SJSA1 (cell line): ENCODE measurements at regions not wholly inside any gene's neighbourhood (a gene's known extent, or its start where the extent isn't known, plus 50 kb on each side); places are given as distances from the start of the nearest gene placed in this dataset.
"Not testable (repeated sequence)": the region's sequence is repeated elsewhere in the genome, so short reads cannot be mapped to it uniquely, and the experiment has no call there.

Source experiments
- DNase-seq, 2 experiments: peaks; one replicate each; pipeline ENCODE4 v3.0.0-alpha.2; 2015 to 2020; ENCODE audit warnings: low spot score in 2 of 2, low read depth in 1 of 2
- H3K27ac ChIP-seq: fragments of 250-450 bp; sonication (Bioruptor Pico); 2 replicates; pipeline ENCODE4 v1.5.1; 2020; ENCODE audit warnings: mild to moderate bottlenecking, moderate library complexity
- H3K27me3 ChIP-seq: fragments of 250-450 bp; sonication (Bioruptor Pico); replicated peaks from 2 replicates; pipeline ENCODE4 v1.5.1; 2020; ENCODE audit warnings: mild to moderate bottlenecking, moderate library complexity
- H3K36me3 ChIP-seq: fragments of 250-450 bp; sonication (Bioruptor Pico); 2 replicates; pipeline ENCODE4 v1.5.1; 2020; ENCODE audit warnings: mild to moderate bottlenecking
- H3K4me1 ChIP-seq: fragments of 250-450 bp; sonication (Bioruptor Pico); replicated peaks from 2 replicates; pipeline ENCODE4 v1.6.1; 2021; ENCODE audit warnings: mild to moderate bottlenecking
- H3K4me3 ChIP-seq: fragments of 250-450 bp; sonication (Bioruptor Pico); 2 replicates; pipeline ENCODE4 v1.5.1; 2020; ENCODE audit warnings: mild to moderate bottlenecking
- H3K9me3 ChIP-seq: fragments of 250-450 bp; sonication (Bioruptor Pico); replicated peaks from 2 replicates; pipeline ENCODE4 v1.5.1; 2020; ENCODE audit warnings: mild to moderate bottlenecking

DNA sequence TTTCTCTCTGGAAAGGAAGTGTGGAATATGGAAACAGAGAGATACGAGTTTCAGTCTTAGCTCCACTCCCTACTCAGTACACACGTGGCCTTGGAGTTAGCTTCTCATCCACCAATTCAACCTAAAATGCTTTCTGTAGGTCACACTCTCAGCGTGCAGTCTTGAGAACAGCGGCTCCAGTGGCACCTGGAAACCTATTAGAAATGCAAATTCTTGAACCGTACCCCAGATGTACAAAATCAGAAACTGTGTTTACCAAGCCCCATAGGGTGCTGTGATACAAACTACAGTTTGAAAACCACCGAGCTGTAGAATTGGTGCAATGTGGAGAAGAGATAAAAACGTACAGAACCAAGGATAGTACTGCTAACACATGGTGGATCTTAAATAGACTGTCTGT lies 91.1 kb upstream of the SP4 start:
- Histone ChIP-seq H3K4me3 (no peak overlapping the region), H3K9me3 (no peaks in the 10 kb centered on the region), H3K27me3 (no peaks in the 10 kb centered on the region), H3K27ac (no peak overlapping the region), H3K4me1 (no peaks in the 10 kb centered on the region), H3K36me3 (no peaks in the 10 kb centered on the region)
- DNase-seq = no peak

DNA sequence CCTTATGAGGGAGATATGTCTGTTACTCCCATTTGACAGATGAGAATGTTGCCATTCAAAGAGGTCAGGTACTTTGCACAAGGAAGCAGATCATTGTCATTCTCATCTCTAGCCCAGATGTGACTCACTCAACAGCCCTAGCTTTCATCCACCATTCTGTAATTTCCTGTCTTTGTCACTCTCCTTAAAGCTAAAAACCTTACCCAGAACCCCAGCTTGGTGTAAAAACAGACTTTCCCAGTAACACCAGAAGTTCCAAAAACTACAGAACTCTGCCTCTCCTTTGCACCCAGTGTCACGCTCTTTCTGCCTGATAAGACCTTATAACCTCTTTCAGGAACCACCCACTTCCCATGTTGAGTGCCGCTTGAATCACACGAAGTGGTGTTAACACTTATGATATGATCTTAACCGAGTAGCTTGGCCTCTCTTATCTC lies 89.1 kb upstream of the SP4 start:
- no peaks in the 10 kb centered on the region for H3K9me3 ChIP-seq
- no peak overlapping the region for H3K27ac ChIP-seq
- H3K4me3 ChIP-seq = no peak overlapping the region

GRCh38 chr7:21344900-21345299 lies 83.0 kb upstream of the SP4 start:
- not testable (repeated sequence) for H3K4me3 ChIP-seq, DNase-seq, H3K27ac ChIP-seq, H3K36me3 ChIP-seq, H3K27me3 ChIP-seq, H3K9me3 ChIP-seq, H3K4me1 ChIP-seq

More for the DNA sequence above, 89.1 kb upstream of the SP4 start:
- H3K4me1 ChIP-seq = no peaks in the 10 kb centered on the region
- no peaks in the 10 kb centered on the region for H3K27me3 ChIP-seq
- no peaks in the 10 kb centered on the region for H3K36me3 ChIP-seq
- DNase-seq = no peak

DNA sequence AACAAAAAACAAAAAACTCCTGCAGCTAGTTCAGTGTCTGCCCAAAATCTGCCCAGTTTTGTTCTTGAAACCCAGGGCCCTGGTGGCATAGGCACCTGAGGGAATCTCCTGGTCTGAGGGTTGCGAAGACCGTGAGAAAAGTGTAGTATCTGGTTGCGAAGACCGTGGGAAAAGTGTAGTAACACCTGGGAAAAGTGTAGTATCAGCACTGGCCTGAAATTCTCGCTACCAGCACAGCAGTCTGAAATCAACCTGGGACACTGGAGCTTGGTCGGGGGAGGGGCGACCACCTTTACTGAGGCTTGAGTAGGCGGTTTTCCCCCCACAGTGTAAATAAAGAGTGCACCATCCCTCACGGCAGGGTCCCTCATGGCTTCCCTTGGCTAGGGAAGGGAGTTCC lies 82.5 kb upstream of the SP4 start:
- Histone ChIP-seq H3K9me3 (no peaks in the 10 kb centered on the region), H3K27me3 (no peaks in the 10 kb centered on the region), H3K36me3 (no peaks in the 10 kb centered on the region), H3K4me3 (no peak overlapping the region), H3K4me1 (no peaks in the 10 kb centered on the region), H3K27ac (no peak overlapping the region)
- no peak for DNase-seq

GRCh38 chr7:21346297-21346696 lies 81.6 kb upstream of the SP4 start:
- Histone ChIP-seq H3K9me3 (no peaks in the 10 kb centered on the region), H3K4me1 (no peaks in the 10 kb centered on the region), H3K36me3 (no peaks in the 10 kb centered on the region), H3K27me3 (no peaks in the 10 kb centered on the region), H3K27ac (no peak overlapping the region), H3K4me3 (no peak overlapping the region)
- DNase-seq = no peak

- Histone ChIP-seq H3K4me1 (no peaks in the 10 kb centered on the region), H3K27ac (no peak overlapping the region), H3K9me3 (no peaks in the 10 kb centered on the region), H3K4me3 (no peak overlapping the region), H3K27me3 (no peaks in the 10 kb centered on the region), H3K36me3 (no peaks in the 10 kb centered on the region)
- DNase-seq = no peak
These were observed 75.1 kb upstream of the SP4 start for GRCh38 chr7:21352540-21353387.

DNA sequence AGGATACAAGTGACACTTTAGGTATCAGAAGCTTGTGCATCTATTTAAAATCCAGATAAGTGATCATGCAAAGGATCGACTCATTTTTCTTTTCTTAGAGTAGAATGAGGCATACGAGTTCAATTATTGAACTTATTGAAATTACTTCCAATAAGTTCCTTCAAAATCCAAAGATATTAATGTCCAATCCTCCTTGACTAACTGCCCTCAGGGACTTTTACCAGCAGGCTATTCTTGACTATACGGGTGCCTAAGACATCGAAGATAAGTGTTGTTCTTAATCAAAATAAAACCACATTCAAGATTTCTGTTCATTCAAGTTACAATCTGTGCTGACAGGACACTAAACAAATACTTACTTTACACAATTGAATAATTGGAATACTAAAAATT lies 74.5 kb upstream of the SP4 start:
- H3K4me3 ChIP-seq = no peak overlapping the region
- H3K4me1 ChIP-seq = no peaks in the 10 kb centered on the region
- no peak for DNase-seq
- H3K9me3 ChIP-seq = no peaks in the 10 kb centered on the region
- H3K27me3 ChIP-seq = no peaks in the 10 kb centered on the region
- no peaks in the 10 kb centered on the region for H3K36me3 ChIP-seq
- H3K27ac ChIP-seq = no peak overlapping the region

- Histone ChIP-seq H3K27me3 (no peaks in the 10 kb centered on the region), H3K36me3 (no peaks in the 10 kb centered on the region), H3K9me3 (no peaks in the 10 kb centered on the region), H3K4me3 (no peak overlapping the region), H3K4me1 (no peaks in the 10 kb centered on the region), H3K27ac (no peak overlapping the region)
- no peak for DNase-seq
These were observed 73.6 kb upstream of the SP4 start for GRCh38 chr7:21354284-21354683.

- DNase-seq = no peak
- Histone ChIP-seq H3K4me3 (no peak overlapping the region), H3K27ac (no peak overlapping the region), H3K36me3 (no peaks in the 10 kb centered on the region), H3K27me3 (no peaks in the 10 kb centered on the region), H3K4me1 (no peaks in the 10 kb centered on the region), H3K9me3 (no peaks in the 10 kb centered on the region)
These were observed 72.4 kb upstream of the SP4 start for GRCh38 chr7:21355406-21355874.

GRCh38 chr7:21356616-21357015 lies 71.3 kb upstream of the SP4 start:
- Histone ChIP-seq H3K4me1 (no peaks in the 10 kb centered on the region), H3K9me3 (no peaks in the 10 kb centered on the region), H3K4me3 (no peak overlapping the region), H3K27ac (no peak overlapping the region), H3K36me3 (no peaks in the 10 kb centered on the region), H3K27me3 (no peaks in the 10 kb centered on the region)
- no peak for DNase-seq

GRCh38 chr7:21357151-21358097 lies 70.5 kb upstream of the SP4 start:
- no peaks in the 10 kb centered on the region for H3K4me1 ChIP-seq
- H3K36me3 ChIP-seq = no peaks in the 10 kb centered on the region
- DNase-seq = no peak
- H3K4me3 ChIP-seq = no peak overlapping the region
- no peak overlapping the region for H3K27ac ChIP-seq
- H3K9me3 ChIP-seq = no peaks in the 10 kb centered on the region
- H3K27me3 ChIP-seq = no peaks in the 10 kb centered on the region

DNA sequence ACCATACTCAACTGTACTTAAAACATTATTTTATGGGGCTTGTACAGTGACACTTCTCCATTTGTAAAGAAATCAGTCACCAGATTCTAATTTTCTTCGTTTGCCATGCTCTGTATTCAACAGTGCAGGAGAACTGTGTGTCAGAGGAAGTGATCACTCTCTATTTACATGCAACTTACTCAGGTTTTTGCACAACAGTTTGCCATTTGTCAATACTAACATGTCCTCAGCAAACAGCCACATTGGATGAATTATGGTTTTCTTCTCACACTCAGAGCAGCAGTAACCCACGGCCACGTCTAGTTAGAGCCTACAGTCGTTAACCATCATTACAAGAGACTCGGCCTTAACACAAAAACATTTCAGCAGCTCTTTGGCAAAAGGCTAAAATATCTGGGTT lies 69.2 kb upstream of the SP4 start:
- H3K36me3 ChIP-seq = no peaks in the 10 kb centered on the region
- H3K4me3 ChIP-seq = no peak overlapping the region
- no peak for DNase-seq

DNA sequence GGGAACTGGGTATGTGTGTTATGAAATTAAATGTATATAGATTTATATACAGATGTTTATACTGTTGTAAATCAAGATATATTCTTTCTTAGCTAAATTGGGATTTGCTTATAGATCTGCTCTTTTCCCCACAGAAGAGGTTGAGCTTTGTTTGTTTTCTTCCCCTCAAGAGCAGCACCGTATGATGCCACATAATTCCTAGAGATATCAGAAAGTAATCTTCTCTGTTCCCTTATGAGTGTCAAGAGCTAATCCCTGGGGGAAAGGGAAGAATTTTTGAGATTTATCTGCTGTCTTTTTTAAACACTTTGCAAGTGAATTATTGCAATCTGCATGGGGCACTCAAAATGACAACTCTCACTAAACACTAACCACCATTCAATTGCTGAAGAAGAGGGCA lies 68.7 kb upstream of the SP4 start:
- DNase-seq = no peak
- no peaks in the 10 kb centered on the region for H3K9me3 ChIP-seq
- H3K36me3 ChIP-seq = no peaks in the 10 kb centered on the region
- H3K4me1 ChIP-seq = no peaks in the 10 kb centered on the region
- no peak overlapping the region for H3K27ac ChIP-seq
- H3K27me3 ChIP-seq = no peaks in the 10 kb centered on the region
- no peak overlapping the region for H3K4me3 ChIP-seq

More for the DNA sequence above, 69.2 kb upstream of the SP4 start:
- Histone ChIP-seq H3K9me3 (no peaks in the 10 kb centered on the region), H3K4me1 (no peaks in the 10 kb centered on the region), H3K27ac (no peak overlapping the region), H3K27me3 (no peaks in the 10 kb centered on the region)
